ENCODE measurements at regions not wholly inside any gene's neighbourhood (a gene's known extent, or its start where the extent isn't known, plus 50 kb on each side); places are given as distances from the start of the nearest gene placed in this dataset.

DNA sequence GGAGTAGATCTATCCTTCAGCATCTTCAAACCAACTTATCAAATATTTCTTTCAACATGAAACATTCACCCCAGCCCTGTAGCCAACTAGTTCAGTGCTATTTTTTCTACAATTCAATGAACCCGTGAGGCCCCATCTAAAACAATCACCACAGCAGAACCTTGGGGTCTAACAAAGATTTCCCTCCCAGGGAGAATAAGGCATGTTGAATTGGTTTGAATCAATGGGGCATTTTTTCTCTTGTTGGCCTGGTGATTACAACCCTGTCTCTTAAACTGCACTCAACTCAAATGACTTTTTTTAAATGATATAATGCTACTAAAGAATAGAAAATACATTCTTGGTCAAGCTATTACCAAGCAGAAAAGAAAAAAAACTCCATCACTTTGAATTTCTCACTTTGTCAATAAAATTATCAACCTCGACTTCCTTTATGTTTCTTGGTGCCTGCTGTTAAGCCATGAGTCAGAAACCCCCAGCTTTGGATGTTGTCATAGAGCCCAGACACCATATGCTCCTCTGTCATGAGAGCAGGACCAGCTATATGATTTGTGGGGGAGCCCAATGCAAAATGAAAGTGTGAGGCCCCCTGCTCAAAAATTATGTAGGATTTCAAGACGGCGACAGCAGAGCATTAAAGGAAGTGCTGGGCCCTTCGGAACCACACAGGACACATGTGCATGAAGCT, 282.4 kb downstream of the MEIS1 start:
- TF ChIP-seq, protein P1, sequence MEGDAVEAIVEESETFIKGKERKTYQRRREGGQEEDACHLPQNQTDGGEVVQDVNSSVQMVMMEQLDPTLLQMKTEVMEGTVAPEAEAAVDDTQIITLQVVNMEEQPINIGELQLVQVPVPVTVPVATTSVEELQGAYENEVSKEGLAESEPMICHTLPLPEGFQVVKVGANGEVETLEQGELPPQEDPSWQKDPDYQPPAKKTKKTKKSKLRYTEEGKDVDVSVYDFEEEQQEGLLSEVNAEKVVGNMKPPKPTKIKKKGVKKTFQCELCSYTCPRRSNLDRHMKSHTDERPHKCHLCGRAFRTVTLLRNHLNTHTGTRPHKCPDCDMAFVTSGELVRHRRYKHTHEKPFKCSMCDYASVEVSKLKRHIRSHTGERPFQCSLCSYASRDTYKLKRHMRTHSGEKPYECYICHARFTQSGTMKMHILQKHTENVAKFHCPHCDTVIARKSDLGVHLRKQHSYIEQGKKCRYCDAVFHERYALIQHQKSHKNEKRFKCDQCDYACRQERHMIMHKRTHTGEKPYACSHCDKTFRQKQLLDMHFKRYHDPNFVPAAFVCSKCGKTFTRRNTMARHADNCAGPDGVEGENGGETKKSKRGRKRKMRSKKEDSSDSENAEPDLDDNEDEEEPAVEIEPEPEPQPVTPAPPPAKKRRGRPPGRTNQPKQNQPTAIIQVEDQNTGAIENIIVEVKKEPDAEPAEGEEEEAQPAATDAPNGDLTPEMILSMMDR (IDR thresholded peaks at IDR 0.05; ENCODE audit: control insufficient read depth, extremely low read depth, insufficient read depth) = no peak
- H3K4me3 ChIP-seq (ENCODE audit: low read depth, low read length) = no peak overlapping the region
- no peak for DNase-seq (ENCODE audit: low read depth)

GRCh38 chr2:66717973-66718372, 283.0 kb downstream of the MEIS1 start:
- no peak for DNase-seq (ENCODE audit: low read depth)
- H3K4me3 ChIP-seq (ENCODE audit: low read depth, low read length) = no peak overlapping the region
- TF ChIP-seq, protein P1 (IDR thresholded peaks at IDR 0.05; ENCODE audit: control insufficient read depth, extremely low read depth, insufficient read depth) = no peak

- no peak for DNase-seq (ENCODE audit: low read depth)
- no peak overlapping the region for H3K4me3 ChIP-seq (ENCODE audit: low read depth, low read length)
- TF ChIP-seq, protein P1 (IDR thresholded peaks at IDR 0.05; ENCODE audit: control insufficient read depth, extremely low read depth, insufficient read depth) = no peak
These were observed 286.9 kb downstream of the MEIS1 start for GRCh38 chr2:66721776-66722175.

DNA sequence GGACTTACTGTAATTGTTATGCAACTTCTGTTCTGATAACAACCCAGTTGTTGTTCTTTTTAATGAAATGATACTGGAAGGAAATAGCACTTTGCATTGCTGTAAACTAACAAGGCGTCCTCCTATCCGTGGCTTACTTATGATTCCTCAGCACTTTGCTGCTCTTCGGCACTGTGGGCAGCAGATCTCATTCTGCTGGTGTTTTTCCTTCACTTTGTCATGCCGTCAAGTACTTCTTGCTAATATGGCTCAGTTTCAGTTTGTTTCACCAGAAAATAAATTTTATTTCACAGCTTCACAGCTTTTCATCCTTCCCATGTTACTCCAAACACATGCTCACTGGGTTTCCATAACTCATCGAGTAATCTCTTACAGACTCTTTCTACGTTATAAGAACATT, 289.3 kb downstream of the MEIS1 start:
- TF ChIP-seq, protein P1 (IDR thresholded peaks at IDR 0.05; ENCODE audit: control insufficient read depth, extremely low read depth, insufficient read depth) = no peak
- no peak overlapping the region for H3K4me3 ChIP-seq (ENCODE audit: low read depth, low read length)

DNA sequence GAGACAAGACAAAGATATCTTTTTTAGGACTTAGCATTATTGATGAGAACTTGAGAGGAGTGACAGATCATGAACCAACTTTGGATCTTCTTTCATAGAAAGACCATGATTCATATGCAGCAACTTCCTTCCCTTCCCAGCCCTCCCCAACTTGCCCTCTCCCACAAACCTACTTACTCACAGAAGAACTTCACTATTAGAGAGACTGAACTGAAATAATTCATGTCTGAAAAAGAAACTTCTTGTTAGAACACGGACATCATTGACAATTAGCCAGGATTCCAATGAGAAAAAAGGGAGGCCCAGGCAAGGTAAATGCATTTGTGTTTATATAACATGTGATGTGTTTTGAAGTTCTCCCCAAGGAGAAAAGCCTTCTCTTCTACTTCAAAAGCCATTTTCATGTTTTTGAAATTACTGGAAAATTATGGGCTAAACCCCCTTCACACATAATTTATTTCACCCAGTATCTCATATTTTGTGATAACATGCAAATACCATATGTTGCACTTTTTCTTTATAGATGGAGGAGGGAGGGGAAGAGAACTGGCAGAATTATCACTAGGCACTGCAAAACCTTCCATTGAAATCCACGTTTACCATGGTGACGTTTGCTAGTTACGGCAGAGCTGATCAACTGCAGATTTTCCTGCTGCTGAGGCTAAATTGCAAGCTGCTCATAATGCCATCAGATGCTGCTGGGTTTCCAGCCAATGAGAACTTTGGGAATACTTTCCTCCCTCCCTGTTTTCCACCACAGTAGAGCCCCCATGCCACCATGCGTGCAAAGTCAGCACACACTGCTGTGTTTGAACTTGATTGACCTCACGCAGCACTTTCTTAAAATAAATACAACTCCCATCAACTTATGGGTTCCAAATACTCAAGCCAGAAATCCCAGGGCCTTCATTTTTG, 294.7 kb downstream of the MEIS1 start:
- H3K4me3 ChIP-seq (ENCODE audit: low read depth, low read length) = no peak overlapping the region
- TF ChIP-seq, protein P1 (IDR thresholded peaks at IDR 0.05; ENCODE audit: control insufficient read depth, extremely low read depth, insufficient read depth) = no peak
- DNase-seq (ENCODE audit: low read depth) = no peak

More for the DNA sequence above, 289.3 kb downstream of the MEIS1 start:
- no peak for DNase-seq (ENCODE audit: low read depth)

GRCh38 chr2:66730441-66730840, 295.5 kb downstream of the MEIS1 start:
- no peak overlapping the region for H3K4me3 ChIP-seq (ENCODE audit: low read depth, low read length)
- TF ChIP-seq, protein P1 (IDR thresholded peaks at IDR 0.05; ENCODE audit: control insufficient read depth, extremely low read depth, insufficient read depth) = no peak
- DNase-seq (ENCODE audit: low read depth) = no peak

All from LNCaP clone FGC (cell line).